ENCODE measurements at regions not wholly inside any gene's neighbourhood (a gene's known extent, or its start where the extent isn't known, plus 50 kb on each side); places are given as distances from the start of the nearest gene placed in this dataset.
"Not testable (repeated sequence)": the region's sequence is repeated elsewhere in the genome, so short reads cannot be mapped to it uniquely, and the experiment has no call there.

GRCh38 chr5:17743580-17744435 lies 109.5 kb downstream of the TAF11L14 start:
- TF ChIP-seq, protein P1, sequence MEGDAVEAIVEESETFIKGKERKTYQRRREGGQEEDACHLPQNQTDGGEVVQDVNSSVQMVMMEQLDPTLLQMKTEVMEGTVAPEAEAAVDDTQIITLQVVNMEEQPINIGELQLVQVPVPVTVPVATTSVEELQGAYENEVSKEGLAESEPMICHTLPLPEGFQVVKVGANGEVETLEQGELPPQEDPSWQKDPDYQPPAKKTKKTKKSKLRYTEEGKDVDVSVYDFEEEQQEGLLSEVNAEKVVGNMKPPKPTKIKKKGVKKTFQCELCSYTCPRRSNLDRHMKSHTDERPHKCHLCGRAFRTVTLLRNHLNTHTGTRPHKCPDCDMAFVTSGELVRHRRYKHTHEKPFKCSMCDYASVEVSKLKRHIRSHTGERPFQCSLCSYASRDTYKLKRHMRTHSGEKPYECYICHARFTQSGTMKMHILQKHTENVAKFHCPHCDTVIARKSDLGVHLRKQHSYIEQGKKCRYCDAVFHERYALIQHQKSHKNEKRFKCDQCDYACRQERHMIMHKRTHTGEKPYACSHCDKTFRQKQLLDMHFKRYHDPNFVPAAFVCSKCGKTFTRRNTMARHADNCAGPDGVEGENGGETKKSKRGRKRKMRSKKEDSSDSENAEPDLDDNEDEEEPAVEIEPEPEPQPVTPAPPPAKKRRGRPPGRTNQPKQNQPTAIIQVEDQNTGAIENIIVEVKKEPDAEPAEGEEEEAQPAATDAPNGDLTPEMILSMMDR (IDR thresholded peaks at IDR 0.05; ENCODE audit: partially characterized antibody, unreplicated experiment) = no peak
- peaks cover 3% of the 10 kb centered on the region for H3K9me3 Mint-ChIP-seq (ENCODE audit: unreplicated experiment)
- H3K36me3 Mint-ChIP-seq (ENCODE audit: unreplicated experiment) = no peaks in the 10 kb centered on the region
- H3K27ac Mint-ChIP-seq (ENCODE audit: unreplicated experiment) = no peak overlapping the region
- H3K4me1 Mint-ChIP-seq (ENCODE audit: low read depth, unreplicated experiment) = peaks cover 6% of the 10 kb centered on the region
- DNase-seq = no peak
- H3K27me3 Mint-ChIP-seq (ENCODE audit: unreplicated experiment) = peaks cover 2% of the 10 kb centered on the region
- H3K4me3 Mint-ChIP-seq (ENCODE audit: unreplicated experiment) = no peak overlapping the region

DNA sequence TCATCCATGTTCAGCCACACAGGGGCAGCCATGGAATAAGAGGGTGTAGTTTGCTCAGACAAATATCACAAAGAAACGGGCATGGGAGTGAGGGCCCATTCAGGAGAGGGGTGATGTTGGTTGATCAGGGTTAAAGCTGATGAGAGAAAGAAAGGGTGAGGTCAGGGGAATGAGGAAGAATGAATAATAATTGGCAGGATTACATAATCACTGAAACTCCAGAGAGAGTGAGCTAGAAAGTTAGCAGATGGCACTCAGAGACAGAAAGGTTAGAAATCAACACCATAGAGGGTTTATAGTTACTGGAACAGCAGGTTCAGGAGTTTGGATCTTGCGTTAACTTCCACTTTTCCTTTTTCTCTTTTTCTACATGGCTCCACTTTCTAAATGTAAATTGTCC lies 113.9 kb downstream of the TAF11L14 start:
- H3K27me3 Mint-ChIP-seq (ENCODE audit: unreplicated experiment) = peaks cover 2% of the 10 kb centered on the region

DNA sequence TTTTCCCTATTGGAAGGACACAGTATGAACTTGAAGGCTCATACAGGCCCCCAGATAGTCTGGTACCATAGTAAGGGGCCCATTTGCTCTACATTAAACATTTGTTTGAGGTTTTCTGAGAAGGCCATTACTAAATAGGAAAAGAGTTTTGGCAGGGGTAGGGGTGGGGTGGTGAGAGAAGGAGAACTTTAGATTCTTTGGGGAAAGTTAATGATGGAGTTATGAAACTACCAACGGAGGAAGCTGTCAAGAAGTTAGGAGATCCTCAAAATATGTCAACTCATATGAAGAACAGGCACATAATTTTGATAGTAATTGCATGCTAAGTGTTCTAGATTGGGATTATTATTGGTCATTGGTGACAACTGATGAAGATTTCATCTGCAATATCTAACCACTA lies 114.7 kb downstream of the TAF11L14 start:
- H3K27ac Mint-ChIP-seq (ENCODE audit: unreplicated experiment) = no peak overlapping the region
- peaks cover 3% of the 10 kb centered on the region for H3K9me3 Mint-ChIP-seq (ENCODE audit: unreplicated experiment)
- peaks cover 3% of the 10 kb centered on the region for H3K4me1 Mint-ChIP-seq (ENCODE audit: low read depth, unreplicated experiment)
- H3K4me3 Mint-ChIP-seq (ENCODE audit: unreplicated experiment) = no peak overlapping the region
- no peak for DNase-seq
- TF ChIP-seq, protein P1 (IDR thresholded peaks at IDR 0.05; ENCODE audit: partially characterized antibody, unreplicated experiment) = no peak
- H3K36me3 Mint-ChIP-seq (ENCODE audit: unreplicated experiment) = no peaks in the 10 kb centered on the region
- H3K27me3 Mint-ChIP-seq (ENCODE audit: unreplicated experiment) = peaks cover 2% of the 10 kb centered on the region

More for the DNA sequence above, 113.9 kb downstream of the TAF11L14 start:
- H3K4me3 Mint-ChIP-seq (ENCODE audit: unreplicated experiment) = no peak overlapping the region
- peaks cover 3% of the 10 kb centered on the region for H3K9me3 Mint-ChIP-seq (ENCODE audit: unreplicated experiment)
- H3K4me1 Mint-ChIP-seq (ENCODE audit: low read depth, unreplicated experiment) = peaks cover 6% of the 10 kb centered on the region
- DNase-seq = no peak
- H3K36me3 Mint-ChIP-seq (ENCODE audit: unreplicated experiment) = no peaks in the 10 kb centered on the region
- H3K27ac Mint-ChIP-seq (ENCODE audit: unreplicated experiment) = no peak overlapping the region
- TF ChIP-seq, protein P1 (IDR thresholded peaks at IDR 0.05; ENCODE audit: partially characterized antibody, unreplicated experiment) = no peak

DNA sequence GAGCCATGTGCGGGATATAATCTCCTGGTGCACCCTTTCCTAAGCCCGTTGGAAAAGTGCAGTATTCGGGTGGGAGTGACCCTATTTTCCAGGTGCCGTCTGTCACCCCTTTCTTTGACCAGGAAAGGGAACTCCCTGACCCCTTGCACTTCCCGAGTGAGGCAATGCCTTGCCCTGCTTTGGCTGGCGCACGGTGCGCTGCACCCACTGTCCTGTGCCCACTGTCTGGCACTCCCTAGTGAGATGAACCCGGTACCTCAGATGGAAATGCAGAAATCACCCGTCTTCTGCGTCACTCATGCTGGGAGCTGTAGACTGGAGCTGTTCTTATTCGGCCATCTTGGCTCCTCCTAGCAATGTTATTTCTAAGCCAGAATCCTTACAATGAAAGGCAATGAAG lies 121.1 kb downstream of the TAF11L14 start:
- H3K4me3 Mint-ChIP-seq (ENCODE audit: unreplicated experiment); DNase-seq; H3K4me1 Mint-ChIP-seq (ENCODE audit: low read depth, unreplicated experiment); H3K9me3 Mint-ChIP-seq (ENCODE audit: unreplicated experiment); H3K27ac Mint-ChIP-seq (ENCODE audit: unreplicated experiment); H3K27me3 Mint-ChIP-seq (ENCODE audit: unreplicated experiment): not testable (repeated sequence)
- H3K36me3 Mint-ChIP-seq (ENCODE audit: unreplicated experiment) = peaks cover 13% of the 10 kb centered on the region

DNA sequence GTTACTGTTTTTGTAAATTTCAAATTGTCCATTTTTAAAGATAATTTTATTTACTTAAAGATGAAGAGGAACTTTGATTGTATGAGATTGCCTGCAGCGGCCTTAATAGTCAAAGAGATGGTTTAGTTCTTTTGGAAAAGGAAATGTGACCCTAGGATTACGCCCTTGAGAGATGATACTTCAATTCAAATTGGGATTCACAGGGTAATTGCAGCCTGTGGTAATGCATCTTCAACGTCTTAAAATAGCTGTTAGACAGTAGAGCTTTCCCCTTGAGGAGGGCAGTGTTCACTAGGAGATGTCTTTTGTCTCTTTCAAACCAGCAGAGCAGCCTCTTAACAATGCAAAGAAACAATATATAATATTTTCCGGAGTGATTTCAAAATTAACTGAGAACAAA lies 127.1 kb downstream of the TAF11L14 start:
- peaks cover 7% of the 10 kb centered on the region for H3K36me3 Mint-ChIP-seq (ENCODE audit: unreplicated experiment)
- TF ChIP-seq, protein P1 (IDR thresholded peaks at IDR 0.05; ENCODE audit: partially characterized antibody, unreplicated experiment) = no peak
- peak overlapping the region; percentile 20 for H3K27ac Mint-ChIP-seq (ENCODE audit: unreplicated experiment)
- no peaks in the 10 kb centered on the region for H3K27me3 Mint-ChIP-seq (ENCODE audit: unreplicated experiment)
- H3K4me3 Mint-ChIP-seq (ENCODE audit: unreplicated experiment) = no peak overlapping the region
- peaks cover 9% of the 10 kb centered on the region for H3K4me1 Mint-ChIP-seq (ENCODE audit: low read depth, unreplicated experiment)
- no peaks in the 10 kb centered on the region for H3K9me3 Mint-ChIP-seq (ENCODE audit: unreplicated experiment)
- no peak for DNase-seq

Measured in glutamatergic neuron (in vitro differentiated cells).